Hepatocyte (in vitro differentiated cells): ENCODE measurements at regions not wholly inside any gene's neighbourhood (a gene's known extent, or its start where the extent isn't known, plus 50 kb on each side); places are given as distances from the start of the nearest gene placed in this dataset.

Source experiments
- DNase-seq: peaks from one replicate; pipeline ENCODE4 v3.0.0-alpha.2; 2016; ENCODE audit warnings: low spot score
- H2AFZ ChIP-seq: fragments of 200-600 bp; sonication (generic); 2 replicates; pipeline ENCODE4 v1.6.0; 2016; ENCODE audit warnings: antibody characterized with exemption, mild to moderate bottlenecking
- H3K27ac ChIP-seq: fragments of 200-600 bp; sonication (generic); 2 replicates; pipeline ENCODE4 v1.5.1; 2016; ENCODE audit warnings: mild to moderate bottlenecking
- H3K27me3 ChIP-seq: fragments of 200-600 bp; sonication (generic); 2 replicates; pipeline ENCODE4 v1.6.1; 2016
- H3K36me3 ChIP-seq: fragments of 200-600 bp; sonication (generic); replicated peaks from 2 replicates; pipeline ENCODE4 v1.5.1; 2016; ENCODE audit warnings: low read depth; ENCODE audit not compliant: insufficient read depth
- H3K4me1 ChIP-seq: fragments of 200-600 bp; sonication (generic); 2 replicates; pipeline ENCODE4 v1.5.1; 2016; ENCODE audit warnings: mild to moderate bottlenecking, moderate library complexity; ENCODE audit not compliant: insufficient read depth
- H3K4me2 ChIP-seq: fragments of 200-600 bp; sonication (generic); 2 replicates; pipeline ENCODE4 v1.6.0; 2016
- H3K4me3 ChIP-seq: fragments of 200-600 bp; sonication (generic); 2 replicates; pipeline ENCODE4 v1.5.1; 2016; ENCODE audit warnings: mild to moderate bottlenecking
- H3K79me2 ChIP-seq: fragments of 200-600 bp; sonication (generic); 2 replicates; pipeline ENCODE4 v1.6.0; 2017; ENCODE audit warnings: mild to moderate bottlenecking
- H3K9me2 ChIP-seq: fragments of 200-600 bp; sonication (generic); replicated peaks from 2 replicates; pipeline ENCODE4 v1.6.0; 2017; ENCODE audit warnings: mild to moderate bottlenecking; ENCODE audit not compliant: insufficient read depth
- H3K9me3 ChIP-seq: fragments of 200-600 bp; sonication (generic); 2 replicates; pipeline ENCODE4 v1.5.1; 2016; ENCODE audit warnings: low read depth, mild to moderate bottlenecking
- H4K20me1 ChIP-seq: fragments of 200-600 bp; sonication (generic); 2 replicates; pipeline ENCODE4 v1.6.0; 2016; ENCODE audit warnings: mild to moderate bottlenecking; ENCODE audit not compliant: insufficient read depth, poor library complexity, severe bottlenecking
- EZH2 ChIP-seq: fragments of 200-600 bp; sonication (generic); IDR thresholded peaks from 2 replicates; pipeline ENCODE4 v1.6.1; 2016; ENCODE audit warnings: antibody characterized with exemption, mild to moderate bottlenecking, borderline replicate concordance
- EZH2phosphoT487 ChIP-seq: fragments of 200-600 bp; sonication (generic); IDR thresholded peaks from one replicate; pipeline ENCODE4 v1.6.1; 2018; ENCODE audit warnings: antibody characterized with exemption, mild to moderate bottlenecking, low read depth, moderate library complexity; ENCODE audit not compliant: unreplicated experiment, severe bottlenecking
- WGBS: methylation state at CpG from one replicate; pipeline ENCODE4 v1.1.6; 2016; ENCODE audit warnings: low lambda C conversion rate; ENCODE audit errors: missing lambda C conversion rate; 5-methylcytosine and 5-hydroxymethylcytosine counted together
- TF ChIP-seq, protein P1 (sequence below): fragments of 200-600 bp; sonication (generic); IDR thresholded peaks from 2 replicates; pipeline ENCODE4 v1.5.1; 2016; ENCODE audit warnings: antibody characterized with exemption, mild to moderate bottlenecking; ENCODE audit not compliant: poor library complexity

DNA sequence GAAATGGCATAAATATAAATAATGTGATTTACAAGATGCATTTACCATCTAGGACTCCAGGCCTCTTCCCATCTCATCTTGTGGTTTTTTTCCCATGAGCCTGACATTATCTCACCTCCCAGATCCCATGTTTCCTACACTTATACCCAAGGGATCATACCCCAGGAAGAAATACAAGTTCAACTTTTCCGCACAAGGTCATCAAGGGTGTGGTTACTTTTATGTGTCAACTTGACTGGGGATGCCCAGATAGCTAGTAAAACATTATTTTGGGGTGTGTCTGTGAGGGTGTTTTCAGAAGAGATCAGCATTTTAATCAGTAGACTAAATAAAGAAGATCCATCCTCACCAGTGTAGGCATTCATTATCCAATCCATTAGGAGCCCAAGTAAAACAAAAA, 176.3 kb upstream of the TNFAIP3 start:
- no peak overlapping the region for H3K4me3 ChIP-seq
- no peaks in the 10 kb centered on the region for H3K9me3 ChIP-seq
- H4K20me1 ChIP-seq: no peaks in the 10 kb centered on the region
- no peaks in the 10 kb centered on the region for H3K79me2 ChIP-seq
- H3K9me2 ChIP-seq: no peaks in the 10 kb centered on the region
- 91% methylated on average over 1 of the region's 1 CpG for WGBS
- no peak overlapping the region for H3K4me2 ChIP-seq
- DNase-seq: no peak
- H3K36me3 ChIP-seq: no peaks in the 10 kb centered on the region
- peaks cover 2% of the 10 kb centered on the region for H3K4me1 ChIP-seq
- no peaks in the 10 kb centered on the region for H3K27me3 ChIP-seq
- TF ChIP-seq, protein P1, sequence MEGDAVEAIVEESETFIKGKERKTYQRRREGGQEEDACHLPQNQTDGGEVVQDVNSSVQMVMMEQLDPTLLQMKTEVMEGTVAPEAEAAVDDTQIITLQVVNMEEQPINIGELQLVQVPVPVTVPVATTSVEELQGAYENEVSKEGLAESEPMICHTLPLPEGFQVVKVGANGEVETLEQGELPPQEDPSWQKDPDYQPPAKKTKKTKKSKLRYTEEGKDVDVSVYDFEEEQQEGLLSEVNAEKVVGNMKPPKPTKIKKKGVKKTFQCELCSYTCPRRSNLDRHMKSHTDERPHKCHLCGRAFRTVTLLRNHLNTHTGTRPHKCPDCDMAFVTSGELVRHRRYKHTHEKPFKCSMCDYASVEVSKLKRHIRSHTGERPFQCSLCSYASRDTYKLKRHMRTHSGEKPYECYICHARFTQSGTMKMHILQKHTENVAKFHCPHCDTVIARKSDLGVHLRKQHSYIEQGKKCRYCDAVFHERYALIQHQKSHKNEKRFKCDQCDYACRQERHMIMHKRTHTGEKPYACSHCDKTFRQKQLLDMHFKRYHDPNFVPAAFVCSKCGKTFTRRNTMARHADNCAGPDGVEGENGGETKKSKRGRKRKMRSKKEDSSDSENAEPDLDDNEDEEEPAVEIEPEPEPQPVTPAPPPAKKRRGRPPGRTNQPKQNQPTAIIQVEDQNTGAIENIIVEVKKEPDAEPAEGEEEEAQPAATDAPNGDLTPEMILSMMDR: no peak
- TF ChIP-seq EZH2phosphoT487 (no peak), EZH2 (no peak)
- H3K27ac ChIP-seq: no peak overlapping the region
- no peak overlapping the region for H2AFZ ChIP-seq

DNA sequence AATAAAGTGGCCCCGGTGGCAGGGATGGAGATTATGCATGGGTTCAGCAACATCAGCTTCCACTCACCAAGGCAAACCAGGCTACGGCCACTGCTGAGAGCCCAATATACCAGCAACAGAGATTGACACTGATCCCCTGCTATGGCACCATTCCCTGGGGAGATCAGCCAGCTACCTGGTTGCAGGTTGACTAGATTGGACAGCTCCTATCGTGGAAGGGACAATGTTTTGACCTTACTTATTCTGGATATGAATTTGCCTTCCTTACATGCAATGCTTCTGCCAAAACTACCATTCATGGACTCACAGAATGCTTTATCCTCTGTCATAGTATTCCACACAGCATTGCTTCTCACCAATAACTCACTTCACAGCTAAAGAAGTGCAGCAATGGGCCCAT, 174.8 kb upstream of the TNFAIP3 start:
- peaks cover 13% of the 10 kb centered on the region for H3K4me1 ChIP-seq
- no peak for DNase-seq
- H4K20me1 ChIP-seq: no peaks in the 10 kb centered on the region
- no peaks in the 10 kb centered on the region for H3K9me2 ChIP-seq
- no peak overlapping the region for H3K4me3 ChIP-seq
- H2AFZ ChIP-seq: no peak overlapping the region
- no peaks in the 10 kb centered on the region for H3K79me2 ChIP-seq
- no peaks in the 10 kb centered on the region for H3K36me3 ChIP-seq
- 88% methylated on average over 3 of the region's 3 CpGs for WGBS
- H3K27ac ChIP-seq: no peak overlapping the region
- no peak for TF ChIP-seq EZH2
- TF ChIP-seq, protein P1: no peak
- no peak for TF ChIP-seq EZH2phosphoT487
- no peak overlapping the region for H3K4me2 ChIP-seq
- H3K27me3 ChIP-seq: no peaks in the 10 kb centered on the region
- H3K9me3 ChIP-seq: no peaks in the 10 kb centered on the region

DNA sequence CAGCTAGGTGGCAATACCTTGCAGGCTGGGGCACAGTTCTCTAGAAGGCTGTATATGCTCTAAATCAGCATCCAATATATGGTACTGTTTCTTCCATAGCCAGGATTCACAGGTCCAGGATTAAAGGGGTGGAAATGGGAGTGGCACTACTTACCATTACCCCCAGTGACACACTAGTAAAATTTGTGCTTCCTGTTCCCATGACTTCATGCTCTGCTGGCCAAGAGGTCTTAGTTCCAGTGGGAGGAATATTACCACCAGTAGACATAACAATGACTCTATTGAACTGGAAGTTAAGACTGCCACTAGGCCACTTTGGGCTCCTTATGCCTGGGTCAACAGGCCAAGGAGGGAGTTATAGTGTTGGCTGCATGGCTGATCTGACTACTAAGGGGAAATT, 174.3 kb upstream of the TNFAIP3 start:
- no peaks in the 10 kb centered on the region for H3K9me3 ChIP-seq
- DNase-seq: no peak
- H3K36me3 ChIP-seq: no peaks in the 10 kb centered on the region
- TF ChIP-seq, protein P1: no peak
- TF ChIP-seq EZH2: no peak
- no peak for TF ChIP-seq EZH2phosphoT487
- no peaks in the 10 kb centered on the region for H3K27me3 ChIP-seq
- H2AFZ ChIP-seq: no peak overlapping the region
- H3K9me2 ChIP-seq: no peaks in the 10 kb centered on the region
- H4K20me1 ChIP-seq: no peaks in the 10 kb centered on the region
- no peaks in the 10 kb centered on the region for H3K79me2 ChIP-seq
- H3K27ac ChIP-seq: no peak overlapping the region
- no peak overlapping the region for H3K4me3 ChIP-seq
- H3K4me2 ChIP-seq: no peak overlapping the region
- H3K4me1 ChIP-seq: peaks cover 18% of the 10 kb centered on the region

DNA sequence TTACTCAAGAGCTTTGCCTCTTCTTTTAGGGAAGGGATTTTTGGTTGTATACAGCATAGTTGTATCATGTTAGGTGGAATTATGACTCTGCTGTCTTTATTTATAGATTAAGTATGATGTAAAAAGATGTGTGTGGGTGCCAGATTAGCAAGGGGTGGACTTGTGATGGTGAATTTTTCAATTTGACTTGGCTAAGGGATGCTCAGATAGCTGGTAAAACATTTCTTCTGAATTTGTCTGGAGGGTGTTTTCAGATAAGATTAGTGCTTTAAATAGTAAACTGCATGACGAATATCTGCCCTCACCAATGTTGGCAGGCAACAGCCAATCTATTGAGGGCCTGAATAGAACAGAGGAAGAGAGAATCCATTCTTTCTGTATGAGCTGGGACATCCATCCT, 173.3 kb upstream of the TNFAIP3 start:
- 91% methylated on average over 1 of the region's 1 CpG for WGBS
- no peak overlapping the region for H3K27ac ChIP-seq
- TF ChIP-seq, protein P1: no peak
- no peak for TF ChIP-seq EZH2phosphoT487
- TF ChIP-seq EZH2: no peak
- no peaks in the 10 kb centered on the region for H3K27me3 ChIP-seq
- H4K20me1 ChIP-seq: no peaks in the 10 kb centered on the region
- no peak for DNase-seq
- no peak overlapping the region for H3K4me2 ChIP-seq
- H3K9me3 ChIP-seq: no peaks in the 10 kb centered on the region
- no peaks in the 10 kb centered on the region for H3K79me2 ChIP-seq
- no peaks in the 10 kb centered on the region for H3K36me3 ChIP-seq
- no peaks in the 10 kb centered on the region for H3K9me2 ChIP-seq
- no peak overlapping the region for H2AFZ ChIP-seq
- H3K4me1 ChIP-seq: peaks cover 26% of the 10 kb centered on the region
- no peak overlapping the region for H3K4me3 ChIP-seq
